SIG-M5 treated with dmso at 0.1 percent for 504 hours (cell line): ENCODE measurements at regions not wholly inside any gene's neighbourhood (a gene's known extent, or its start where the extent isn't known, plus 50 kb on each side); places are given as distances from the start of the nearest gene placed in this dataset.

Experiments used
- DNase-seq: peaks from one replicate; lab custom pipeline; 2025; ENCODE audit not compliant: unreplicated experiment; lab: John Stamatoyannopoulos, UW

DNA sequence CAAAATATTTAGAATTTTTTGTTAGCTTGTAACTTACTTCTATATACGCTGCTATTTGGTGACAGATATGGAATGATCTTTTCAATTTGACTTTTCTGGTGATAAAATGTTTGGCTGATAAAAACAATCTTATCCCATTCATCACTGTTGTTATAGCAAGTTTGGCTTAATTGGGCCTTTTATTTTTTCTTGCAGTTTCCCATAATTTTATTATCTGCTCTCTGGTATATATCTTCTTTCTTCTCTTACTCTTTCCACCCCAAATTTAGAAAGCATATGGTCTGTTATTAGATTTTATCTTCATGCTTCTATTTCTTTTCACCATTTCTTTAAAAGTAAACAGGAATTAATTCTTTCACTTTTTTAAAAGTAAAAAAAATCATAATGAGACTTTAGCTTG, 474.4 kb downstream of the TLE1 start:
- DNase-seq: no peak

DNA sequence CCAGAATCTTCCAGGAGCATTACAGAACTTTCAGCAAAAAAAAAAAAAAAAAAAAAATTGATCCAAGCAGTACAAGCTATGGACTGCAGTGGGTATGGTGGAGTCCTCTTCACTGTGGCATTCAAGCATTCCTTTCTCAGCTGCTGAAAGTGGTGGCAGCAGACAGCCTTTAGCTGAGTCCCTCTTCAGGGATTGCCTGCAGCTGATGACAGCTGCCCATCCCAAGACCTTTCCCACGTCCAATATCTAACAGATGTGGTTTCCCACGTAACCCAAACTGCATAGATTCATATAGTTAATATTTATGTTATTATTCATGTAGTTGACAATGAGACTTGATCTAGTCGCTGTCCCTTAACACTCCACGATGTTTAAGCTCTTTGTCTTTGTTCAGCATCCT, 475.9 kb downstream of the TLE1 start:
- DNase-seq: no peak

DNA sequence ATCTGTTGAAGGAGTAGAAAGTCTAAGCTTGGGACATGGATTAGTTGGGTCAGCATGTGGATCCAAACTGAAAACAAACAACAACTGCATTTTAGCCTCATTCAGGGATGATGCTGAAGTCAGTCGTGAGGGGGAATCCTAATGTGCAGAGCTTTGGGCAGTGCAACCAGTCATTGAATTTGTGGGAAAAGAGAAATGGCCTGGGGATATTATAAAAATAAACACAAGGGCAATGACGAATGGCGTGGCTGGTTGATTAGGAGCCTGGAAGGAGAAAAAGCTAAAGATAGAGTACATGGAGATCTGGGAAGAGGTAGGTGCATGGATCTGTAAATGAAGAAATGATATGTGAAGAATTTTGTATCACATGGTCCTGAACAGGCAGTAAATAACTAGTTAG, 477.6 kb downstream of the TLE1 start:
- DNase-seq: no peak

DNA sequence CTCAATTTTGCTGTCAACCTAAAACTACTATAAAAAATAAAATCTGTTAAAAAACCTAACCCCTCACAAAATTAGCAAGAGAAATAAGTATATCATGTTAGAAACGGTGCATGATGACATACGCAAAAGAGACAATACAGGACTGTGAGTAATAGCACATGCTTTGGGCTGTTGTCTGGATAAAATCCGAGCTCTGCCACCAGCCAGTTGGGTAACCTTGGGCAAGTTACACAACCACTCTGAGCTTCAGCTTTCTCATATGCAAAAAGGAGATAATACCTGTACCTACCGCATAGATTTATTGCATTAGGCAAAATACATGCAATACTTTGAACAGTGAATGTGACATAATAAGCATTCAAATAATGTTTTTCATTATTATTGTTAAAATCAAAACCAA, 481.7 kb downstream of the TLE1 start:
- no peak for DNase-seq

DNA sequence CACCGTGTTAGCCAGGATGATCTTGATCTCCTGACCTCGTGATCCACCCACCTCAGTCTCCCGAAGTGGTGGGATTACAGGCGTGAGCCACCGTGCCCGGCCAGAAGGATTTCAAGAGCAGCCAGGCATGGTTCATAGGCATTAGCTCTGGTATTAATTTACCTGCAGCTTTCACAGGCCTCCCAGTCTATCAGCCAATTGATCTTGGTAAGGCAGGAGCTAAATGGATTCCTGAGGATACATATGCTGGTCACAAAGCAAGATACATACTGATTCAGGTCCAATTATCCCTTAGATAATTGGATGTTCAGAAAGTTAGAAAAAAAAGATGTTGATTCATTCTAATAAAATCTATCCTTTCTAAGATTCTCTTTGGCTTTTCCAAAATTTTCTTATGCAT, 487.1 kb downstream of the TLE1 start:
- DNase-seq: no peak

DNA sequence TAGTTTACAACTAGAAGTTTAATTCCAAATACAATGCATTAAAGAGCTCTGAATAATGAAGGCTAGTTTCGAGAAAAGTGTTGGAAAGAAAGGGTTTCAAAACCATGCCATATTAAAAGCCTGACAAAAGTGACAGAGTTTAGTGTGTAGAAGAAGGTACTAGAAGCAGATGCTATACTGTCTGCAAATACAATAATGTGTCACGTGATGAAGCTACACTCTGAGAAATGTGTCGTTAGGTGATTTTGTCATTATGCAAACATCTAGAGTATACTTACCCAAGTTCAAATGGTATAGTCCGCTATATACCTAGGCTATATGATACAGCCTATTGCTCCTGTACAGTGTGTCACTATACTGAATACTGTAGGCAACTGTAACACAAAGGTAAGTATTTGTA, 494.1 kb downstream of the TLE1 start:
- no peak for DNase-seq

DNA sequence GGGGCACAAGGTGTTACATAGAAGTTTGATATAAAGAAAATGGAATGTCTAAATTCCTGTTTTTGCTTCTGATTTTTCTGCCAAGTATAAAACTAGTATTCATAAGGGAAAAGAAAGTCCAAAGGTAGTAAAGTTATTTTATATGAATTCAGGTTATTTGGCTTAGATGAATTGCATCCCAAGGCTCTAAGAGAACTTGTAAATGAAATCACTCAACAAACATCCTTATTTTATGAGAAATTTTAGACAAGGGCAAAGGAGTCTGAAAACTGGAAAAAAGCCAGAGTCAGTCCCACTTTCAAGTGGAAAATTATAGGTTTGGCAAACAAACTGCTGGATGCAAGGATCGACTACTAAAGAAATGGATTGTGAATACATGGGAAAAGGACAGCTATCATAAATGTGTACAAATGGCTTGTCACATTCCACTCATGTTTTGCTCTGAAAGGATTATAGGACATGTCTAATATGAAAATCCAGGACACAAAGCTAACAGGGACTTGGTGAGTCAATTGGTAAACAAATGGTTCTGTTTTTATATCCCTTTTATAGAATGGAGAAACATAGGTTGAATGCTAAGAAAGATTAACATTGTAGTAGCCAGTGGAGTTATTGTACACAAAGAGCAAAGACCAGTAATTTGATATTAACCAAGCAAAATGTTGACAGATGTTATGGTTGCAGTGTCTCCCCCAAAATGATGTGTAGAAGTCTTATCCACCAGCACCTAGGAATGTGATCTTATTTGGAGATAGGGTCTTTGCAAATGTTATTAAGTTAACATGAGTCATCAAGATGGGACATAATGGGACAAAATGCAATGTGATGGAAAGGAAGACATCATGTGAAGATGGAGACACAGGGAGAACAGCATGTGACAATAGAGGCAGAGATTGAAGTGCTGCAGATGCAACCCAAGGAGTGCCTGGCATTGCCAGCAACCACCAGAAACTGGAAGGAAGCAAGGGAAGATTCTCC, 495.7 kb downstream of the TLE1 start:
- no peak for DNase-seq

DNA sequence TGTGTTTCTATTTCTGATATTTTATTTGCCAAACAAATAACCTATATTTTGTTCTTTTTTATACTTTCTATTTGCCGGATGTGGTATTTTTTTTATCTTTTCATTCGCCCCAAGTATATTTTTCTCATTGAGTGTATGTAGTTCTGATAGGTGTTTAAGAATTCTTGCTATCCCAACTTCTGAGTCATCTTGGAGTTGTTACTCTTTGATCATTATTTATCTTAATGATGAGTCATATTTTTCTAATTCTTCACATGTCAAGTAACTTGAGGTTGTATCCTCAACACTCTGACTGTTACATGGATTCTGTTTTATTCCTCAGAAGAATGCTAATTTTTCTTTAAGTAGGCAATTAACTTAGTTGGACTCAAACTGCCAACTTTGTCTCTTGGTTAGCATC, 498.1 kb downstream of the TLE1 start:
- no peak for DNase-seq

DNA sequence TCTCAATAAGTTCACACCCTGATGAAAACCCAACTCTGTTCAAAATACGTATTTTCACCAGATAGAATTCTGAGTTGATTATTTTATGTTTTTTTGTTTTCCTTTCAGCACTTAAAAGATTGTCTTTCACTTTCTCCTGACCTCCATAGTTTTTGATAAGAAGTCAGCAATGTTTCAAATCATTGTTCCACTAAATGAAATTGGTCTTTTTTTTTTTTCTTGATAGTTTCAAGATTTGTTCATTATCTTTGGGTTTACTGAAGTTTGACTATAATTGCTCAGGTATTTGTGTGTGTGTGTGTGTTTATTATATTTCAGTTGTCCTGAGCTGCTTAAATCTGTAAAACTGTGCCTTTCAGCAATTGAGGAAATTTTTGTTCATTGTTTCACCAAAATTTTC, 498.7 kb downstream of the TLE1 start:
- no peak for DNase-seq

DNA sequence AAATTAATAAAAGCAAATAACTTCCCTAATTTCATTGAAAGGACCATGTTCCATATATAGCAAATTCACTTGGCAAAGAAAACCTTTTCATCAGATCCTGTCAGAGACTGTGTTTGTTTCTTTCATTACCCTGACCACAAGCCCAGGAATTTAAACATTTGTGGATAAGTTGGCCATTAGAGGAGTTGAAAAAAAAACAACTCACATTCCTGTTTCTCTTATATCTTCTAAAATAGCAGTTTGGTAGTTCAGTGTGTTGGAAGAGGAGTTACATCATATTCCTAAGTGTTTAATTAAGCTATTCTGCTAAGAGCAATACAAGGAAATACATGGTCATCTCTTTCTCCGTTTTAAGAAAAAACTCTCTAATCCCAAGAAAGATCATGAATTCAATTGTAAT, 505.6 kb downstream of the TLE1 start:
- no peak for DNase-seq

DNA sequence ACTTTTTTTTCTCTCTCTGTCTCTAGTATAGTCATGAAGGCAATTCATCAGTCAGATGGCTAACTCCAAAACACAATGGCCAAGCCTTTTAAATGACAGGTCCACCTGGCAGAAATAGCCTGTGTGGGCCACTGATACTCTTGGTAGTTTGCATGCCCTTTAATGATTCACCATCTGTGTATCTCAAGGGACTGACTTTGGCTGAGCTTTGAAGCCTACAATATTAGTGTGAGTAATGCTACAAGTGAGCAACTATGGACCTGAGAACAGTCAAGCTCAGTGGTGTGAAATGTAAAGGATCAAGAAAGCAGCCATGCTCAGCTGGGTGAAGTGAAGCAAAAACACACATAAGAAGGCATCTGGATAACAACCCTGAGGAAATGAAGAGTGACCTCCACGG, 506.9 kb downstream of the TLE1 start:
- DNase-seq: no peak

DNA sequence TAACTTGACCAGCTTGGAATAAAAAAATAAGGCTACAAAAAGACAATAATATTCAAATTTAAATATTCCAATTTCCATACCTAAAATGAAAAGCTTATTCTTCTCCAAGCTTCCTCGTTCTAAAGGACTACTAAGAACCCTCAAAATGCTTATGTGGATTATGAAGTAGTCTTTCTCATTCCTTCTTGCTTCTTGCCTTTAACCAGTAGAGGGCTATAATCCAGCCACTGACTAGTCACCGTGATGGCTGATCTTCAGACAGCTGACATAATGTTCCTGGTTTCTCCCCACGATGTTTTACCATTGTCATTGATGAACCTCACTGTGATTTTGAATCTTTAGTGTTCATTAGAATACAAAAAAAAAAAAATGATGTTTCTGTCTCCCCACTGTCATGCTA, 515.3 kb downstream of the TLE1 start:
- DNase-seq: no peak

DNA sequence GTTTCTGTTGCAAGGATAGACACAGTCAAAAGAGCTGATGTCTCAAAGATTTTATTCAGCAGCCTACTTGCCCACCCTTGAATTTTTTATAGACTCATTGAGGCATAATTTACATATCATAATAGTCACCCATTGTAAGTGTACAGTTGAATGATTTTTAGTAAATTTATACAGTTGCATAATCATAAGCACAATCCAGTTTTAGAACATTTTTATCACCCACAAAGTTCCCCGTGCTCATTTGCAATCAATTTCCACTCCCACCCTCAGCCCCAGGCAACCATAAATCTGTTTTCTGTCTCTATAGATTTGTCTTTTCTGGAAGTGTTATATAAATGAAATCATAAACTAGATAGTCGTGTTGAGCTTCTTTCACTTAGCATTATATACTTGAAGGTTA, 517.7 kb downstream of the TLE1 start:
- no peak for DNase-seq

DNA sequence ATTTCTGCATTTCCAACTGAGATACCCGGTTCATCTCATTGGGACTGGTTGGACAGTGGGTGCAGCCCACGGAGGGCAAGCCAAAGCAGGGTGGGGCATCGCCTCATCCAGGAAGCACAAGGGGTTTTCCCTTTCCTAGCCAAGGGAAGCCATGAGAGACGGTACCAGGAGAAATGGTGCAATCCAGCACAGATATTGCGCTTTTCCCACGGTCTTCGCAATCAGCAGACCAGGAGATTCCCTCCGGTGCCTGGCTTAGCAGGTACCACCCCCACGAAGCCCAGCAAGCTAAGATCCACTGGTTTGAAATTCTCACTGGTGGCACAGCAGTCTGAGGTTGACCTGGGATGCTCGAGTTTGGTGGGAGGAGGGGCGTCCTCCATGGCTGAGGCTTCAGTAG, 527.0 kb downstream of the TLE1 start:
- DNase-seq: no peak

DNA sequence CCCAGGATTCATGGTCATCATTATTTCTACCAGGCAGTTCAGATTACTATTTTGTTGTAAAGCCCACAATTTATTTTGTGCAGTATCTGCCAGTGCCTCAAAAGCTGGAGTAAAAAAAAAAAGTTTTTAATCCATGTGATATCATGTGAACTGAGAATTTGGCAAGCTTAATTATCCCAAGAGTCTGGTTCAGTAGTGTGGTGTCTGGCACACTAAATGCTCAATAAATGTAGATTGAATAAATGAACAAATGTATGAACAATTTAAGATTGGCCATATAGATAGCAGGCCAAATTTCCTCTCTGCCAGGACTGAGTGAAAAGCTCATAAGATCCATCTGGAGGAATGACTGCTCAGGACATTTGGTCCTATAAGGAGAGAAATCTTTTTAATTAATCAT, 533.0 kb downstream of the TLE1 start:
- DNase-seq: no peak

DNA sequence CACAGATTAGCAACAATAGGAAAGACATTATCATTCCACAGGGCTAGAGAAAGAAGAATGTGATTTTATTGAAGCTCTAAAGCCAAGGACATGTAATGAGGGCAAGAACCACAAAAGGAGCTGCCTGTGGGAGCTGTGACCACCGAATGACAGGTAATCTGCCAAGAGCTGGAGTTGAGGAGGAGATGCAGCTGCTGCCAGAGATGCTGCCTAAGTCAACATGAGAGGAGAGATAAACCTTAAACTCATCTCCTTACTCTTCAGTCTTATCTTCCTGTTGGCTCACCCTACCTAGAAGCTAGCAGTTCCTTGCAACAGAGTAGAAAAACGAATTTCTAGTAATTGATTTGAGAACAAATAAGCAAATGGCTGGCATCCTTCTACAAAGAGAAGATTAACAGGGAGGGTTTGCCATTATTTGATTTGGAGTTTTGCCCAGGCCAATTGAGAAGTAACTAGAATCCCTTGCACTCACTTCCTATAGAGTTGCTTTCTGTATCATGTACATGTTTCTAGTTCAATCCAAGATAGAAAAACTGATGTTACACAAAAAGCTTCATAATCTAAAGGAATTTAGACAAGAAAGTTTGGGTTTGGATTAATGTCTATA, 539.2 kb downstream of the TLE1 start:
- no peak for DNase-seq

DNA sequence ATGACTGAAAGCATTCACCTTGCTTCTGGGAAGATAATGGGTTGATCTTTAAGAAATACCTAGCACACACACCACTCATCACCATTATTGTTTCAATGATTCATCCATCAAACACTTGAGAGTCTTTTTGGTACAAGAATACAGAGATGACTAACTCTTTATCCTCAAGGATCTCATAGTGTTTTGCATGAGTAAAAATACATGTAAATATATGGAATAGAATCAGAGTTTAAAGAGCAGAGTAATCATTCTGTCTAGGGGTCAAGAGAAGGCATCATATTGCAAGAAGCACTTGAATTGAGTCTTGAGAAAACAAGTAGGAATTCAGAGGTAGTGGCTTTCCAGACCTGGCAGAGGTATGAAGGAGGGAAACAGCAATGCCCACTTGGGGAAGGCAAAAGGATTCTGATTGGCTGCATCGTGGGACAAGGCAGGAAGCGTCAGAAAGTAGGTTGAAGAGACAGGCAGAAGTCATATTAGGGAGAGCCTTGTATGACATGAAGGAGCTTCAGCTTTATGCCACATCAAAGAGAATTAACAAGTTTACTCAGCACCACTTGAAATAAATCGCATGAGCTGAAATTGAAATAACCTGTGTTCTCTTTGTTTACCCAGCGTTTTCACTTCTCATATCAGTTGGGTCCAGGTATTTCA, 542.5 kb downstream of the TLE1 start:
- DNase-seq: no peak

DNA sequence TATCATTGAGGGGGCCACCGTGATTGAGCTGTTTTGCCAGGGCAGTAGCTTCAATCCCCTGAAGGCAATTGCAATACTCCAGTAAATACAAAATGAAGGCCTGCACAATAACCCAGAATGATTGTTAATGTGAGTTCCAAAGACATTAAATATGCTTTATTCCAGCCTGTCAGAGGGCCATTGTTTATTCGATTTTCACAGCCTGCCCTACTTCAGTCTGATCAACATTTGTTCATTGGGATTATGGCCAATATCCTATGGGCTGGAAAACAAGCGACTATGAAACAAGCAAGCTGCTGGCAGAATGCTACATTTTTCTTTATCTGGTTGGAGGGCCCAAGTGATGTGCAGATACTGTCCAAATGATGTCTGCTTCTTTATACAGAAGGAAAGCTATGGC, 543.1 kb downstream of the TLE1 start:
- DNase-seq: no peak

DNA sequence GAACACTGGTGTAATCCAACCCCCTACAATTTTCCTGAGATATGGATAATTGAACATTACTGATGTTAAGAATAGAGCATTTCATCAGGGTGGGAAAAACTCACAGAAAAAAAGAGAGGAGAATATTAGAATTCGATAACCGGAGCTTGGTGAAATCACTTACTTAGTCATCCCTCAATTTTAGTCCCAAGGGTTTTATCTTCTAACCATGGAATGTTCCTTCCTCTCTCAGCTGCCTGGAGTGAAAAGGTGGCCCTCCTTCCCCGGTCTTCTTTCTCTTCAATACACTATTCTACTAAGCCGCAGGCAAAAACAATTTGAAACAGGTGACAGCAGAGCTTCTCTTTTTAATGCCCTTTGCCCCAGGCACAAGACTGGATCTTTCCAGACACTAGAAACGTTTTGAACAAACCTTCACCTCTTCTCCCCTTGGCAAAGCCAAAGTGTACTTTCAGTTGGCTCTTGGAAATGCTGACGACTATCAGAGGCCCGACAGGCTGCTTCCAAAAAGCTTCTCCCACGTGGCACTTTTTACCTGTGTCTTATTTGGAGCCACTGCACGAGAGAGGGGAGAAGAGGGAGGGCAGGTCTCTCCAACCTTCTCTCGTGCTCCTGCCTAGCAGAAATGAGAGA, 543.9 kb downstream of the TLE1 start:
- DNase-seq: no peak

DNA sequence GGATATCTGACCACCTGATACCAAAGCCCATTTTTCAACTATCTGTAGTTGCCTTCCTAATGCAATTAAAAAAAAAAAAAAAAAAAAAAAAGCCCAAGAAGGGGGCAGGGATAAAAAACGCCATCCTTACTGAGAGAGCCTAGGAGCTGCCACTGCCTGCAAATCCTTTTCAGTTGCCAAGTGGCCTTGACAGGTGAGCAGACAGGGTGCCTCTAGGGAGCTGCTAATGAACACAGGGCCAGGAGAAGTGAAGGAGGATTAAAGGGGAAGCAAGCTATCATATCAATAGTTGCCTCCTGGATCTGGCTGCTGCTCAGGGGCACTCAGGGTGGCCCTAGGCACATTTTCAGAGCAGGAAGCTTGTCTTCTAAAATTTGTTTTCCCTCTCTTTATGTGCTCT, 547.4 kb downstream of the TLE1 start:
- DNase-seq: no peak

DNA sequence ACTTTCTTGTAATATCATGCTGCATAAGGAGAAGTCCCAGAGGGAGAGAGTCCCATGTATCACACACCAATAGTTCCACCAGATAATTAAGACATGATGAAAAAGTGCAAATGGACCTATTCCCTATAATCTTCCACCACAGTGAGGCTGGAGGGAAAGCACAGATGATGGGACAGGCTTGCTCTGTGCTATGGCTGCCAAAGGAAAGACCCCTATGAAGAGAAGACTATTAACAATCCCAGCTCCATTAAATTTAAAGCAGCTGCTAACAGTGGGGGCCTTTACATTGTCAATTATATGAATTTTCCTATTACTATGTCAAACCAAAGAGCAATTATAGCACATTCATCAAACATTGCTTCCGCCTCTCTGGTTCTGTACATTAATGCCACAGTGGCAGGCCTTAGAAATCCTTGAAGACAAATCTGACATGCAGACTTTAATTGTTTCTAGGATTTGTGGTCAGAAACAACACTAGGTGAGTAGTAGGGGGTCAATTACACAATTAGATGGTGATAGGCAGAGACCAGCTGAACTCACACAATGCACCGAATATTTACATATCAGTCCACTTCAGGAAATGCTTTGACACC, 551.3 kb downstream of the TLE1 start:
- DNase-seq: no peak
